GM10248 (cell line): ENCODE measurements at regions not wholly inside any gene's neighbourhood (a gene's known extent, or its start where the extent isn't known, plus 50 kb on each side); places are given as distances from the start of the nearest gene placed in this dataset.
"Not testable (repeated sequence)": the region's sequence is repeated elsewhere in the genome, so short reads cannot be mapped to it uniquely, and the experiment has no call there.

Experiments
- CTCF ChIA-PET: fragments of 300-600 bp; sonication (Branson Sonifier 250); formaldehyde crosslinking; extraction: SDS; loops from one replicate; lab custom pipeline; 2021; ENCODE audit warnings: antibody characterized with exemption; lab: Yijun Ruan, JAX
- POLR2A ChIA-PET: fragments of 350-650 bp; sonication (Branson Sonifier 250); formaldehyde crosslinking; extraction: SDS; loops from one replicate; lab custom pipeline; 2020; ENCODE audit warnings: antibody characterized with exemption; lab: Yijun Ruan, JAX
- DNase-seq: peaks from one replicate; pipeline ENCODE4 v3.0.0; 2012; ENCODE audit errors: extremely low spot score
- TF ChIP-seq, protein P1 (sequence below): IDR thresholded peaks from 2 replicates; pipeline ENCODE4 v1.5.1; 2012; ENCODE audit warnings: mild to moderate bottlenecking, low read depth; ENCODE audit errors: extremely low read depth, missing control alignments, control extremely low read depth

DNA sequence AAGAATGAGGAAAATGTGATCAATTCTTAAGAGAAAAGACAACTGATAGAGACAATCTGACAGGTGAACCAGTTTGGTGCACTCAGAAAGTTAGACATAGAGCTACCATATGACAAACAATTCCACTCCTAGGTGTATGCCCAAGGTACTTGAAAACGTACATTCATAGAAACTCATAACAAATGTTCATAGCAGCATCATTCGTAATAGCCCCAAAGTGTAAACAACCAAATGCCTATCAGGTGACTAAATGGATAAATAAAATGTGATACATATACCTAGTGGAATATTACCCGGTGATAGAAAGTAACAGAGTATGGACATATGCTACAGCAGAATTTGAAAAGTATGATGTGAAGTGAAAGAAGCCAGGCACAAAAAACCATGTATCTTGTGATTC lies 149.3 kb upstream of the TRIB2 start:
- ChIA-PET CTCF (no interaction called here), POLR2A (no interaction called here)
- no peak for DNase-seq
- TF ChIP-seq, protein P1, sequence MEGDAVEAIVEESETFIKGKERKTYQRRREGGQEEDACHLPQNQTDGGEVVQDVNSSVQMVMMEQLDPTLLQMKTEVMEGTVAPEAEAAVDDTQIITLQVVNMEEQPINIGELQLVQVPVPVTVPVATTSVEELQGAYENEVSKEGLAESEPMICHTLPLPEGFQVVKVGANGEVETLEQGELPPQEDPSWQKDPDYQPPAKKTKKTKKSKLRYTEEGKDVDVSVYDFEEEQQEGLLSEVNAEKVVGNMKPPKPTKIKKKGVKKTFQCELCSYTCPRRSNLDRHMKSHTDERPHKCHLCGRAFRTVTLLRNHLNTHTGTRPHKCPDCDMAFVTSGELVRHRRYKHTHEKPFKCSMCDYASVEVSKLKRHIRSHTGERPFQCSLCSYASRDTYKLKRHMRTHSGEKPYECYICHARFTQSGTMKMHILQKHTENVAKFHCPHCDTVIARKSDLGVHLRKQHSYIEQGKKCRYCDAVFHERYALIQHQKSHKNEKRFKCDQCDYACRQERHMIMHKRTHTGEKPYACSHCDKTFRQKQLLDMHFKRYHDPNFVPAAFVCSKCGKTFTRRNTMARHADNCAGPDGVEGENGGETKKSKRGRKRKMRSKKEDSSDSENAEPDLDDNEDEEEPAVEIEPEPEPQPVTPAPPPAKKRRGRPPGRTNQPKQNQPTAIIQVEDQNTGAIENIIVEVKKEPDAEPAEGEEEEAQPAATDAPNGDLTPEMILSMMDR = no peak

GRCh38 chr2:12569510-12569909 lies 147.2 kb upstream of the TRIB2 start:
- POLR2A ChIA-PET, DNase-seq: not testable (repeated sequence)
- CTCF ChIA-PET = interaction anchor here (1.6 kb wide), 1 partner anchor 10 kb away, joined by 3 read pairs; no protein-coding TSS in a partner anchor

GRCh38 chr2:12569929-12570328 lies 146.8 kb upstream of the TRIB2 start:
- DNase-seq, POLR2A ChIA-PET, CTCF ChIA-PET: not testable (repeated sequence)

DNA sequence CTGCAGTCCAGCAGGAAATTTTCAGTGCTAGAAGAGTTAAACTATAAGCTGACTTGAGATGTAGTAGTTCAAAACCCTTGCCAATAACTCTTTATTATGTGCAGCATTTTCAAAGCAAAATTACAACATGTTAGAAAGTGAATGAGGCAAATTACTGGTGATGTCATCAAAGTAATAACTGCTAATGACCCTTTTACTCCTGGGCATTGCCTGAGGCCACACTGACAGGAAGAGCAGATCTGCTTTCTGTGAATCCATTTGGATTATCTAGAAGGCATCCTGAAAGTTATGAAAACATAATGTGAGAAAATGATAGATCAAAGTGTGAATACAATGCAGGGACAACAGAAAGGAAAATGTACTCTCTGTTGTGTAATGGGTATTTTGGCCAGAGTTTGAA lies 139.6 kb upstream of the TRIB2 start:
- DNase-seq = no peak
- ChIA-PET CTCF (no interaction called here), POLR2A (no interaction called here)
- TF ChIP-seq, protein P1 = no peak

DNA sequence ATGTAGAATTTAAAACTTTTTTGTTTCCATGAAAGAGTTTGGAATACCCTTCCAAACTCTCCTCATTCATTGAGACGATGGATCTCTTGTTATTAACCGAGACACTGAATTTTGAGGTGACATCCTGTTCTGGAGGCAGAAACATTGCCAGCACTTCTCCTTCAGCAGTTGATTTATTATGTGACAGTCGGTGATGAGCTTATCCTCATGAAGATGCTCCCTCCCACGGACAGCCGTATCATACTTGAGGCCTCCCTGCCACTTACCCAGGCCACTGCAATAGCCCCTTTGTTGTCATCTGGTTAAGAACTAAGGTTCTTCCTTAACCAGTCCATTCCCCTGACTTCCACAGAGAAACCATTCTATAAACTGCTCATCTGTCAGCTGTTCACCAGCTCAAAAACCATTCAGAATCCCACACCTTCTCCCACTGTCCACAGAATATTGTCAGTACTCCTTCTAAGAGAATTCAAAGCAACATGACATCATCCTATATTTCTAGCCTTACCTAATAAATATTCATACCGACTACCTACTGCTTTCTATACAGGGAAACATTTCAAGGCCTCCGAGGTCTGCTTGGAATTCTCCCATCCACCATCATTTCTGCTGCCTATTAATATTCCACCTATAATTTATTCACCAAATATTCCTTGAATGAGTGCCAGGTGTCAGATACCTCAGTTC lies 139.0 kb upstream of the TRIB2 start:
- POLR2A ChIA-PET = no interaction called here
- CTCF ChIA-PET = interaction anchor here (1.0 kb wide), 1 partner anchor 25 kb away, joined by 3 read pairs; no protein-coding TSS in a partner anchor
- TF ChIP-seq, protein P1 = no peak
- DNase-seq = no peak

- no peak for DNase-seq
- CTCF ChIA-PET = interaction anchor here (1.2 kb wide), 2 partner anchors 10 to 17 kb away, joined by 3 read pairs; no protein-coding TSS in a partner anchor
- TF ChIP-seq, protein P1 = no peak
- POLR2A ChIA-PET = no interaction called here
Measured at GRCh38 chr2:12579018-12579417, 137.7 kb upstream of the TRIB2 start.

DNA sequence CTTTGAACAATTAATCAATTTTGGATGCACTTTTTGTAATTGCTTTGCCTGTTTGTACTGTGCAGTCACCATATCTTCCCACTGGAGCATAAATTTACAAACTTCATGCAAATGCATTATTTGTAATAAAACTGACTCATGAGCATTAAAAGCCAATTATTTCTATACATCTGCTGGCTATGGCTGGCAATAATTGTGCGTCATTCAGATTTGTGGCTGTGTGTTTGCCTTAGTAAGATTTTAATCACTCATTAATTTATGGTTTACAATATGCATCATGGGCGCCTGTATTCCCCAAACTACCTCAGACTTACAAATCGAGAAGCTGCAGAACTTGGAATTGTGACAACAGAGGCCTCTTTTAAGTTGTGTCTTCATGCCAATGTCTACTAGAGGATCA lies 132.4 kb upstream of the TRIB2 start:
- no peak for DNase-seq
- TF ChIP-seq, protein P1 = no peak
- ChIA-PET POLR2A (no interaction called here), CTCF (no interaction called here)

DNA sequence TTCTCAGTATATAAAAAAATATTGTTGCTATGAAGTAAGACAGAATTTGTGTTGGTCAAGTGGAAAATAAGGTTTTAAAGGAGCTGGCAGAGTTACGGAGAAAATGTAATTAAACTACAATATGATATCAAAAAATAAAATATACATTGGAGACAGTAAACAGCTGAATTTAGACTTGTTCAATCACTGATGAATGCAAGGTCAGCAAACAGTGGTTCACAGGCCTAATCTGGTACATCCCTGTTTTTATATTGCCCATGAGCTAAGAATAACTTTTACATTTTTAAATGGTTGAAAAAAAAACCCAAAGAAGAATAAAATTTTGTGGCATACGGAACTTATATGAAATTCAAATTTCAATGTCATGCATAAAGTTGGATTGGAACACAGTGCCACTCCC lies 131.0 kb upstream of the TRIB2 start:
- CTCF ChIA-PET = no interaction called here
- TF ChIP-seq, protein P1 = no peak
- no peak for DNase-seq
- POLR2A ChIA-PET = no interaction called here
